LNCaP clone FGC (cell line): ENCODE measurements at regions not wholly inside any gene's neighbourhood (a gene's known extent, or its start where the extent isn't known, plus 50 kb on each side); places are given as distances from the start of the nearest gene placed in this dataset.
A peak's percentile ranks its signal among the peaks of the same experiment; 100 is the strongest.
"Not testable (repeated sequence)": the region's sequence is repeated elsewhere in the genome, so short reads cannot be mapped to it uniquely, and the experiment has no call there.

ENCODE experiments used
- DNase-seq: peaks from one replicate; pipeline ENCODE4 v3.0.0-alpha.2; 2011; ENCODE audit warnings: low read depth
- H3K4me3 ChIP-seq: 2 replicates; pipeline ENCODE4 v1.5.1; 2011; ENCODE audit warnings: mild to moderate bottlenecking, low read depth, low read length, control low read depth
- CTCF ChIP-seq: IDR thresholded peaks from 2 replicates; pipeline ENCODE4 v1.5.1; 2012; ENCODE audit warnings: mild to moderate bottlenecking; ENCODE audit not compliant: control insufficient read depth, insufficient read depth; ENCODE audit errors: extremely low read depth

- no peak for TF ChIP-seq CTCF
- H3K4me3 ChIP-seq, result no peak overlapping the region
- no peak for DNase-seq
Measured at GRCh38 chr3:176041185-176041584, 1156.1 kb downstream of the TBL1XR1 start.

- no peak for DNase-seq
- no peak overlapping the region for H3K4me3 ChIP-seq
- TF ChIP-seq CTCF, result no peak
Measured at GRCh38 chr3:176037636-176038035, 1159.6 kb downstream of the TBL1XR1 start.

- TF ChIP-seq CTCF, result no peak
Measured at GRCh38 chr3:176032043-176032442, 1165.2 kb downstream of the TBL1XR1 start.

GRCh38 chr3:176016203-176016602 is 1157.1 kb downstream of the NAALADL2 start:
- H3K4me3 ChIP-seq, result not testable (repeated sequence)

More at GRCh38 chr3:176032043-176032442, 1165.2 kb downstream of the TBL1XR1 start:
- H3K4me3 ChIP-seq, result no peak overlapping the region
- no peak for DNase-seq

GRCh38 chr3:176015228-176015627 is 1156.1 kb downstream of the NAALADL2 start:
- DNase-seq, H3K4me3 ChIP-seq: not testable (repeated sequence)

More at GRCh38 chr3:176016203-176016602, 1157.1 kb downstream of the NAALADL2 start:
- not testable (repeated sequence) for DNase-seq

GRCh38 chr3:176009256-176009655 is 1150.1 kb downstream of the NAALADL2 start:
- no peak for TF ChIP-seq CTCF
- H3K4me3 ChIP-seq, result no peak overlapping the region
- peak; percentile 6 for DNase-seq

- DNase-seq, result no peak
- H3K4me3 ChIP-seq, result no peak overlapping the region
Measured at GRCh38 chr3:176005564-176005963, 1146.4 kb downstream of the NAALADL2 start.

GRCh38 chr3:175989161-175989560 is 1130.0 kb downstream of the NAALADL2 start:
- no peak overlapping the region for H3K4me3 ChIP-seq
- no peak for DNase-seq
- no peak for TF ChIP-seq CTCF

More at GRCh38 chr3:176005564-176005963, 1146.4 kb downstream of the NAALADL2 start:
- TF ChIP-seq CTCF, result no peak
